ENCODE measurements at regions not wholly inside any gene's neighbourhood (a gene's known extent, or its start where the extent isn't known, plus 50 kb on each side); places are given as distances from the start of the nearest gene placed in this dataset.

DNA sequence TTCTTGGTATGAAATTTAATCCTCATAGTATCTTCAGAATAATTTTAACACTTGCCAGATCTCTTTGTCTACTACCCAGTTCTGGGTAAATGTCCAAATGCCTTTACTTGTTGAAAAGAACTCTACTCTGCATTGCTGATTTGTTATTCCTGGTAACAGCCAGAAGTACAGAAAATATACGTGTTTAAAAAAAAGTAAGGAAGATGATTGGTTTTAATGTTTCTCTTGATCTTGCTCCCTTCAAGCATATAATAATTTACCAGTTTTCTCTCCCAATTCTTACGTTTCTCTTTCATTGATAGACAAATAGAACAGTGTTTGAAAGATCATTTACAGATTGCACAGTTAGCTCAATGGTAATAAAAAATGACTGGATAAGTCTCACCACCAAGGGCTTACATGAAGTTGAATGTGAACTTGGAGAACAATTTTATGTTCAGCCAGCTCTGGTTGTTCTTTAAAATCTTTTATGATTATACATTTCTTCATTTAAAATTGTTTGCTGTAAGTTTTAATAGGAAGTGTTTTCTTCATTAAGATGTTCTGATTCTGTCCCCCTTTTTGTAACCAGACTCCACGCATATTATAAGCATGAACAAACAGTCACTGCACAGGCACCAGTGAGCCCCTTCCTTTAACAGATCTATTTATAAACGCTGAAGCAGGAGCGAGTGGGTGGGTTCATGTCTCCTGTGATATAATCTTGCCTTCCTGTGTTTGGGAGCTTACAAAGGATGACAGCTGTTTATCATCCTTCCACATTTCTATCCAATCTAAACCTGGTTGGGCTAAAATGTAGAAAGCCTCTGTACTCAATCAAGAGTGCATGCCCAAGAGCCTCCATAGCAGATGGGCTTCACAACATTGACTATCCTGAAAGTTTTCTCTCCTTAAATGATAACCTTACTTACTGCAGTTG lies 299.5 kb downstream of the PRL start:
- TF ChIP-seq, protein P1, sequence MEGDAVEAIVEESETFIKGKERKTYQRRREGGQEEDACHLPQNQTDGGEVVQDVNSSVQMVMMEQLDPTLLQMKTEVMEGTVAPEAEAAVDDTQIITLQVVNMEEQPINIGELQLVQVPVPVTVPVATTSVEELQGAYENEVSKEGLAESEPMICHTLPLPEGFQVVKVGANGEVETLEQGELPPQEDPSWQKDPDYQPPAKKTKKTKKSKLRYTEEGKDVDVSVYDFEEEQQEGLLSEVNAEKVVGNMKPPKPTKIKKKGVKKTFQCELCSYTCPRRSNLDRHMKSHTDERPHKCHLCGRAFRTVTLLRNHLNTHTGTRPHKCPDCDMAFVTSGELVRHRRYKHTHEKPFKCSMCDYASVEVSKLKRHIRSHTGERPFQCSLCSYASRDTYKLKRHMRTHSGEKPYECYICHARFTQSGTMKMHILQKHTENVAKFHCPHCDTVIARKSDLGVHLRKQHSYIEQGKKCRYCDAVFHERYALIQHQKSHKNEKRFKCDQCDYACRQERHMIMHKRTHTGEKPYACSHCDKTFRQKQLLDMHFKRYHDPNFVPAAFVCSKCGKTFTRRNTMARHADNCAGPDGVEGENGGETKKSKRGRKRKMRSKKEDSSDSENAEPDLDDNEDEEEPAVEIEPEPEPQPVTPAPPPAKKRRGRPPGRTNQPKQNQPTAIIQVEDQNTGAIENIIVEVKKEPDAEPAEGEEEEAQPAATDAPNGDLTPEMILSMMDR (IDR thresholded peaks at IDR 0.05; ENCODE audit: insufficient read depth, low read length): no peak
- TF ChIP-seq POLR2AphosphoS5 (IDR thresholded peaks at IDR 0.05; ENCODE audit: low read depth): no peak
